HEK293 (cell line): ENCODE measurements at regions not wholly inside any gene's neighbourhood (a gene's known extent, or its start where the extent isn't known, plus 50 kb on each side); places are given as distances from the start of the nearest gene placed in this dataset.

Experiments
- CTCF ChIA-PET: fragments of 350-600 bp; formaldehyde crosslinking; extraction: SDS; loops from one replicate; lab custom pipeline; 2021; ENCODE audit warnings: antibody characterized with exemption; lab: Yijun Ruan, JAX
- POLR2A ChIA-PET: fragments of 300-600 bp; formaldehyde crosslinking; extraction: SDS; loops from one replicate; lab custom pipeline; 2020; ENCODE audit warnings: antibody characterized with exemption, inconsistent platforms; lab: Yijun Ruan, JAX
- H3K27ac ChIP-seq: fragments of 200-500 bp; sonication (Bioruptor generic); 2 replicates; pipeline ENCODE4 v1.5.1; 2014; ENCODE audit warnings: low read depth, low read length, control low read depth, inconsistent platforms; ENCODE audit errors: extremely low read depth
- H3K36me3 ChIP-seq, 2 experiments: fragments of 200-500 bp in 1 of 2; sonication (Bioruptor generic) in 1 of 2; 1 replicate in 1 of 2; 2 replicates in 1 of 2; pipeline ENCODE4 v1.5.1; 2014 to 2017; ENCODE audit warnings: inconsistent platforms in 2 of 2, low read length in 2 of 2; ENCODE audit not compliant: control insufficient read depth in 2 of 2, insufficient read depth in 1 of 2
- H3K4me1 ChIP-seq: fragments of 200-500 bp; sonication (Bioruptor generic); 2 replicates; pipeline ENCODE4 v1.5.1; 2014; ENCODE audit warnings: mild to moderate bottlenecking, low read length, inconsistent platforms; ENCODE audit not compliant: control insufficient read depth, insufficient read depth
- H3K4me3 ChIP-seq: 2 replicates; pipeline ENCODE4 v1.5.1; 2011; ENCODE audit warnings: low read depth, mild to moderate bottlenecking, control low read depth, low read length, moderate library complexity
- H3K9me3 ChIP-seq: fragments of 200-500 bp; sonication (Bioruptor generic); 2 replicates; pipeline ENCODE4 v1.5.1; 2014; ENCODE audit warnings: low read depth, low read length, inconsistent platforms; ENCODE audit not compliant: control insufficient read depth, insufficient read depth
- ELK4 ChIP-seq: IDR thresholded peaks from 2 replicates; pipeline ENCODE4 v1.6.1; 2011; ENCODE audit warnings: mild to moderate bottlenecking, low read depth, low read length, borderline replicate concordance
- PRDM4 ChIP-seq: fragments of 450-650 bp; formaldehyde crosslinking; IDR thresholded peaks from 2 replicates; pipeline ENCODE4 v1.5.1; 2017; ENCODE audit warnings: missing biosample characterization, missing genetic modification characterization
- ZNF138 ChIP-seq: fragments of 450-650 bp; formaldehyde crosslinking; IDR thresholded peaks from 2 replicates; pipeline ENCODE4 v1.5.1; 2016; ENCODE audit warnings: missing biosample characterization, missing genetic modification characterization, borderline replicate concordance
- ZNF2 ChIP-seq: fragments of 450-650 bp; formaldehyde crosslinking; IDR thresholded peaks from 2 replicates; pipeline ENCODE4 v1.5.1; 2016; ENCODE audit warnings: missing biosample characterization, missing genetic modification characterization
- ZNF202 ChIP-seq: fragments of 450-650 bp; formaldehyde crosslinking; IDR thresholded peaks from 2 replicates; pipeline ENCODE4 v1.5.1; 2016; ENCODE audit warnings: missing biosample characterization, missing genetic modification characterization, borderline replicate concordance
- ZNF221 ChIP-seq: fragments of 450-650 bp; formaldehyde crosslinking; IDR thresholded peaks from 2 replicates; pipeline ENCODE4 v1.5.1; 2017; ENCODE audit warnings: missing biosample characterization, missing genetic modification characterization, borderline replicate concordance
- ZNF274 ChIP-seq, 2 experiments: fragments of 200-500 bp in 1 of 2; fragments of 450-650 bp in 1 of 2; sonication (Bioruptor generic) in 1 of 2; formaldehyde crosslinking in 1 of 2; IDR thresholded peaks; 2 replicates each; pipeline versions ENCODE4 v1.5.1 to v1.6.1; 2014 to 2016; ENCODE audit warnings: borderline replicate concordance in 1 of 2, inconsistent platforms in 1 of 2, low read length in 1 of 2, missing biosample characterization in 1 of 2, missing genetic modification characterization in 1 of 2
- ZNF324 ChIP-seq: fragments of 450-650 bp; formaldehyde crosslinking; IDR thresholded peaks from 2 replicates; pipeline ENCODE4 v1.5.1; 2016; ENCODE audit warnings: missing biosample characterization, missing genetic modification characterization
- ZNF585B ChIP-seq: fragments of 450-650 bp; formaldehyde crosslinking; IDR thresholded peaks from 2 replicates; pipeline ENCODE4 v1.5.1; 2016; ENCODE audit warnings: missing biosample characterization, missing genetic modification characterization
- ZNF626 ChIP-seq: fragments of 450-650 bp; sonication (Bioruptor Pico); formaldehyde crosslinking; IDR thresholded peaks from 2 replicates; pipeline ENCODE4 v1.5.1; 2018; ENCODE audit warnings: missing biosample characterization, missing genetic modification characterization, inconsistent platforms
- ZNF670 ChIP-seq: fragments of 450-650 bp; formaldehyde crosslinking; IDR thresholded peaks from 2 replicates; pipeline ENCODE4 v1.5.1; 2016; ENCODE audit warnings: missing biosample characterization, missing genetic modification characterization, low read depth
- ZNF704 ChIP-seq: fragments of 450-650 bp; formaldehyde crosslinking; IDR thresholded peaks from 2 replicates; pipeline ENCODE4 v1.5.1; 2016; ENCODE audit warnings: missing biosample characterization, missing genetic modification characterization
- ZNF707 ChIP-seq: fragments of 450-650 bp; formaldehyde crosslinking; IDR thresholded peaks from 2 replicates; pipeline ENCODE4 v1.5.1; 2016; ENCODE audit warnings: missing biosample characterization, missing genetic modification characterization
- ZNF76 ChIP-seq: fragments of 450-650 bp; formaldehyde crosslinking; IDR thresholded peaks from 2 replicates; pipeline ENCODE4; 2016; ENCODE audit warnings: low read depth, missing biosample characterization, missing genetic modification characterization, borderline replicate concordance
- TF ChIP-seq, protein P1 (sequence below): fragments of 450-650 bp; formaldehyde crosslinking; IDR thresholded peaks from 2 replicates; pipeline ENCODE4 v1.5.1; 2016; ENCODE audit warnings: missing biosample characterization, missing genetic modification characterization, borderline replicate concordance
- TF ChIP-seq, protein P2 (sequence below): fragments of 450-650 bp; formaldehyde crosslinking; IDR thresholded peaks from 2 replicates; pipeline ENCODE4 v1.5.1; 2016; ENCODE audit warnings: missing biosample characterization, missing genetic modification characterization

DNA sequence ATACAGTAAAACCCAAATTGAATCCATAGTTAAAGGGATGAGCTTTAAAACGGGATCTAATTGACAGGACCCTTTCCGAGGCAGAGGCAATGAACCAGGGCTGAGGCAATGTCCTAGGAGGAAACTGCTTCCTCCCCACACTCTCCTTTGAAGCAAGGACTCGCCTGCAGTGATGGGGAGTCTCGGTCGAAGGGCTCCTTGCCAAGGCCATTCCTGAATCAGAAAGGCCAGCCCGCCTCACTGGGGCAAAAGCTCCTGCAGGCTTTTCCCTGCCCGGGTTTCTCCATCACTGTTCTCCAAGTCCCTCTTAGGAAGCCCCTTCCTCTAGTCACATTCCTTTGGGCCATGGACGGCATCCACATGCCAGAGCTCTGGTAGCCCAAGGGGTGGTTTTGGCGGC is 132.0 kb downstream of the RBFOX3 start:
- Histone ChIP-seq H3K36me3 (no peaks in the 10 kb centered on the region), H3K4me3 (no peak overlapping the region), H3K9me3 (no peaks in the 10 kb centered on the region), H3K4me1 (no peaks in the 10 kb centered on the region), H3K27ac (no peak overlapping the region)
- POLR2A ChIA-PET: no interaction called here
- no peak for TF ChIP-seq ZNF670 (tag by site-specific recombination)
- TF ChIP-seq, protein P1, sequence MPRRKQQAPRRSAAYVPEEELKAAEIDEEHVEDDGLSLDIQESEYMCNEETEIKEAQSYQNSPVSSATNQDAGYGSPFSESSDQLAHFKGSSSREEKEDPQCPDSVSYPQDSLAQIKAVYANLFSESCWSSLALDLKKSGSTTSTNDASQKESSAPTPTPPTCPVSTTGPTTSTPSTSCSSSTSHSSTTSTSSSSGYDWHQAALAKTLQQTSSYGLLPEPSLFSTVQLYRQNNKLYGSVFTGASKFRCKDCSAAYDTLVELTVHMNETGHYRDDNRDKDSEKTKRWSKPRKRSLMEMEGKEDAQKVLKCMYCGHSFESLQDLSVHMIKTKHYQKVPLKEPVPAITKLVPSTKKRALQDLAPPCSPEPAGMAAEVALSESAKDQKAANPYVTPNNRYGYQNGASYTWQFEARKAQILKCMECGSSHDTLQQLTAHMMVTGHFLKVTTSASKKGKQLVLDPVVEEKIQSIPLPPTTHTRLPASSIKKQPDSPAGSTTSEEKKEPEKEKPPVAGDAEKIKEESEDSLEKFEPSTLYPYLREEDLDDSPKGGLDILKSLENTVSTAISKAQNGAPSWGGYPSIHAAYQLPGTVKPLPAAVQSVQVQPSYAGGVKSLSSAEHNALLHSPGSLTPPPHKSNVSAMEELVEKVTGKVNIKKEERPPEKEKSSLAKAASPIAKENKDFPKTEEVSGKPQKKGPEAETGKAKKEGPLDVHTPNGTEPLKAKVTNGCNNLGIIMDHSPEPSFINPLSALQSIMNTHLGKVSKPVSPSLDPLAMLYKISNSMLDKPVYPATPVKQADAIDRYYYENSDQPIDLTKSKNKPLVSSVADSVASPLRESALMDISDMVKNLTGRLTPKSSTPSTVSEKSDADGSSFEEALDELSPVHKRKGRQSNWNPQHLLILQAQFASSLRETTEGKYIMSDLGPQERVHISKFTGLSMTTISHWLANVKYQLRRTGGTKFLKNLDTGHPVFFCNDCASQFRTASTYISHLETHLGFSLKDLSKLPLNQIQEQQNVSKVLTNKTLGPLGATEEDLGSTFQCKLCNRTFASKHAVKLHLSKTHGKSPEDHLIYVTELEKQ (tag by site-specific recombination): no peak
- no peak for TF ChIP-seq ZNF707 (tag by site-specific recombination)
- TF ChIP-seq ZNF202 (tag by site-specific recombination): no peak
- TF ChIP-seq ZNF585B (tag by site-specific recombination): no peak
- no peak for TF ChIP-seq PRDM4
- TF ChIP-seq, protein P2, sequence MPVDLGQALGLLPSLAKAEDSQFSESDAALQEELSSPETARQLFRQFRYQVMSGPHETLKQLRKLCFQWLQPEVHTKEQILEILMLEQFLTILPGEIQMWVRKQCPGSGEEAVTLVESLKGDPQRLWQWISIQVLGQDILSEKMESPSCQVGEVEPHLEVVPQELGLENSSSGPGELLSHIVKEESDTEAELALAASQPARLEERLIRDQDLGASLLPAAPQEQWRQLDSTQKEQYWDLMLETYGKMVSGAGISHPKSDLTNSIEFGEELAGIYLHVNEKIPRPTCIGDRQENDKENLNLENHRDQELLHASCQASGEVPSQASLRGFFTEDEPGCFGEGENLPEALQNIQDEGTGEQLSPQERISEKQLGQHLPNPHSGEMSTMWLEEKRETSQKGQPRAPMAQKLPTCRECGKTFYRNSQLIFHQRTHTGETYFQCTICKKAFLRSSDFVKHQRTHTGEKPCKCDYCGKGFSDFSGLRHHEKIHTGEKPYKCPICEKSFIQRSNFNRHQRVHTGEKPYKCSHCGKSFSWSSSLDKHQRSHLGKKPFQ (tag by site-specific recombination): no peak
- CTCF ChIA-PET: interaction anchor here (0.7 to 1.0 kb wide), 3 partner anchors 25 to 460 kb away, joined by 3 read pairs; no protein-coding TSS in a partner anchor

- H3K4me3 ChIP-seq: no peak overlapping the region
- H3K4me1 ChIP-seq: no peaks in the 10 kb centered on the region
- CTCF ChIA-PET: interaction anchor here (0.6 to 1.1 kb wide), 5 partner anchors 26 to 492 kb away, joined by 3 read pairs; no protein-coding TSS in a partner anchor
- H3K27ac ChIP-seq: no peak overlapping the region
- no peaks in the 10 kb centered on the region for H3K9me3 ChIP-seq
- H3K36me3 ChIP-seq: no peaks in the 10 kb centered on the region
- POLR2A ChIA-PET: no interaction called here
- TF ChIP-seq PRDM4 (no peak), ZNF704 (tag by site-specific recombination) (no peak), ELK4 (no peak), ZNF76 (0 out of 2 replicates have a peak, but pooled peaks have one; percentile 11), ZNF626 (tag by site-specific recombination) (no peak), ZNF324 (tag by site-specific recombination) (no peak), ZNF2 (tag by site-specific recombination) (no peak), ZNF138 (tag by site-specific recombination) (no peak), ZNF221 (tag by site-specific recombination) (no peak), ZNF274 (IDR thresholded peaks at IDR 0.05; ENCODE audit: low read length) (no peak), ZNF274 (tag by site-specific recombination; IDR thresholded peaks at IDR 0.05; ENCODE audit: borderline replicate concordance) (no peak)
- TF ChIP-seq, protein P1 (tag by site-specific recombination): peak; percentile 55; the same call in 1 of the 2 replicates
These were observed 132.8 kb downstream of the RBFOX3 start for GRCh38 chr17:79478051-79478461.
